Glomerular visceral epithelial cell (primary cell): ENCODE measurements at regions not wholly inside any gene's neighbourhood (a gene's known extent, or its start where the extent isn't known, plus 50 kb on each side); places are given as distances from the start of the nearest gene placed in this dataset.

Source experiments
- DNase-seq: peaks from one replicate; pipeline ENCODE4 v3.0.0-alpha.2; 2016; ENCODE audit errors: extremely low spot score

GRCh38 chr12:108078428-108078827, 50.7 kb upstream of the WSCD2 start:
- DNase-seq = no peak
